ENCODE measurements at regions not wholly inside any gene's neighbourhood (a gene's known extent, or its start where the extent isn't known, plus 50 kb on each side); places are given as distances from the start of the nearest gene placed in this dataset.

DNA sequence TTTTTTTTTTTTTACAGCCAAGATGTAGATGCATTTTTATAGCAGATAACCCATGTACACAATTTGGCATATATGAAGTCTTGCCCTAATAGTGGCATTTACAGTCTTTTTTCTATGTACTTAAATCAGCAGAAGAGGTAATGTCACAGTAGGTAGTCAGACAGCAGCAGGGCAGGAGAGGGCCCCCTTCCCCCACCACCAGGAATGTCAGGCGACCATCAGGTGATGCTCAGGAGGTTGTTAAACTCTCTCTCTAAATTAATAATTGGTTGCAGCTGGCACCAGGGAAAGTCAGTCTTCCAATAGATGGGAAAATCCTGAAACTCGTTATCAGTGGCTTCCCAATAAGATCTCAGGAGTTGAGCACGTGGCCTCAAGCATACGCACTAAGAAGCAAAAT lies 188.0 kb upstream of the ADGRB3 start:
- Histone ChIP-seq H3K27me3 (no peaks in the 10 kb centered on the region), H3K4me3 (no peak overlapping the region), H3K27ac (no peak overlapping the region), H3K4me1 (no peaks in the 10 kb centered on the region), H3K9me3 (no peaks in the 10 kb centered on the region), H3K36me3 (no peaks in the 10 kb centered on the region)
- in situ Hi-C loops (cut with MboI; ENCODE audit: low pct_ligation_motif_present in 1 of 4, low pct_unique_long_range_greater_than_20kb in 1 of 4, low sequenced_read_pairs in 3 of 4) = no loop called here
- intact Hi-C loops (cut with DNase I; ENCODE audit: low total_unique reads) = no loop called here
- 75 to 83% methylated on average over 3 to 4 of the region's 4 CpGs for WGBS, 2 donors (ENCODE audit: low coverage in 1 of 2)
- no peak for DNase-seq
- TF ChIP-seq POLR2A (IDR thresholded peaks at IDR 0.05) = no peak
- TF ChIP-seq POLR2AphosphoS5 (IDR thresholded peaks at IDR 0.05) = no peak
- TF ChIP-seq EP300 (IDR thresholded peaks at IDR 0.05; ENCODE audit: low read depth) = no peak
- TF ChIP-seq, protein P1, sequence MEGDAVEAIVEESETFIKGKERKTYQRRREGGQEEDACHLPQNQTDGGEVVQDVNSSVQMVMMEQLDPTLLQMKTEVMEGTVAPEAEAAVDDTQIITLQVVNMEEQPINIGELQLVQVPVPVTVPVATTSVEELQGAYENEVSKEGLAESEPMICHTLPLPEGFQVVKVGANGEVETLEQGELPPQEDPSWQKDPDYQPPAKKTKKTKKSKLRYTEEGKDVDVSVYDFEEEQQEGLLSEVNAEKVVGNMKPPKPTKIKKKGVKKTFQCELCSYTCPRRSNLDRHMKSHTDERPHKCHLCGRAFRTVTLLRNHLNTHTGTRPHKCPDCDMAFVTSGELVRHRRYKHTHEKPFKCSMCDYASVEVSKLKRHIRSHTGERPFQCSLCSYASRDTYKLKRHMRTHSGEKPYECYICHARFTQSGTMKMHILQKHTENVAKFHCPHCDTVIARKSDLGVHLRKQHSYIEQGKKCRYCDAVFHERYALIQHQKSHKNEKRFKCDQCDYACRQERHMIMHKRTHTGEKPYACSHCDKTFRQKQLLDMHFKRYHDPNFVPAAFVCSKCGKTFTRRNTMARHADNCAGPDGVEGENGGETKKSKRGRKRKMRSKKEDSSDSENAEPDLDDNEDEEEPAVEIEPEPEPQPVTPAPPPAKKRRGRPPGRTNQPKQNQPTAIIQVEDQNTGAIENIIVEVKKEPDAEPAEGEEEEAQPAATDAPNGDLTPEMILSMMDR (IDR thresholded peaks at IDR 0.05) = no peak

DNA sequence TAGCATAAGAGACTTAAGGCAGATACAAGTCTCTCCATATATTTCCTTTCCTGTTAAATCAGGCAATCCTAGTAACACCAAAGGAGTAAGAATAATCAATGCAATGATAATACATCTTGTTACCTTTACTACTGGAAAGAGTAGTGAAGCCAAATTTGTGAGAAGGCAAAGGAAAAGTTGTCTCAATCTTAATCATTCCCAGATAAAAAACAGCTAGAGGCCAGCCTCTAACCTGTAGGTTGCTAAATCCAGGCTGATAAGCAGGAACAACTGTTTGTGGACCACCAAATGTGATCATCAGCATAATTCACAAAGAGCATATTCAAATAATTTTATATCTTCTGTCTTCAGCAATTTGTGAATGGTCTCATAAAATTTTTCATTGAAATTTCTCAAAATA lies 189.2 kb upstream of the ADGRB3 start:
- H3K27ac ChIP-seq = no peak overlapping the region
- no peaks in the 10 kb centered on the region for H3K9me3 ChIP-seq
- no peaks in the 10 kb centered on the region for H3K4me1 ChIP-seq
- intact Hi-C loops (cut with DNase I; ENCODE audit: low total_unique reads) (no loop called here), in situ Hi-C loops (cut with MboI; ENCODE audit: low pct_ligation_motif_present in 1 of 4, low pct_unique_long_range_greater_than_20kb in 1 of 4, low sequenced_read_pairs in 3 of 4) (no loop called here)
- H3K27me3 ChIP-seq = no peaks in the 10 kb centered on the region
- TF ChIP-seq POLR2AphosphoS5 (IDR thresholded peaks at IDR 0.05) = no peak
- TF ChIP-seq, protein P1 (IDR thresholded peaks at IDR 0.05) = no peak
- TF ChIP-seq EP300 (IDR thresholded peaks at IDR 0.05; ENCODE audit: low read depth) = no peak
- no peak for TF ChIP-seq POLR2A (IDR thresholded peaks at IDR 0.05)
- H3K36me3 ChIP-seq = no peaks in the 10 kb centered on the region
- no peak overlapping the region for H3K4me3 ChIP-seq
- no peak for DNase-seq

DNA sequence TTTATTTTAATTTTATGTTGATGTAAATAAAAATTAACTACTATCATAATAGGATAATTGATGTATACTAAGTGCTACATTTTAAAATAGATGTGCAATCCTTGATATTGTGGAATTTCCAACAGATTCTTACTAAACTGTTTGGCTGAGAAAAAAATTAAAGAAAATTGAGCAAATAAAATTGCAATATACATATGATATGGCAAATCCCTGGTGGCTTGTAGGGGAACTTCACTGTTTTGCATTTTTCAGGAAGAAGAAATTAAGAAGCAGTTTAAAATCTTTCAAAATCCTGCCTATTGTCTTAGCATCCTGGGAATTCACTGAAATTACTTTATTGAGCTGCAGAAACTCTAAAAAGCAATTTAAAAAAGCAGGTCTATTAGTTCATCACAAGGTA lies 191.4 kb upstream of the ADGRB3 start:
- no peak for DNase-seq
- Histone ChIP-seq H3K4me1 (no peaks in the 10 kb centered on the region), H3K4me3 (no peak overlapping the region), H3K27ac (no peak overlapping the region), H3K27me3 (no peaks in the 10 kb centered on the region), H3K9me3 (no peaks in the 10 kb centered on the region), H3K36me3 (no peaks in the 10 kb centered on the region)
- intact Hi-C loops (cut with DNase I; ENCODE audit: low total_unique reads) (no loop called here), in situ Hi-C loops (cut with MboI; ENCODE audit: low pct_ligation_motif_present in 1 of 4, low pct_unique_long_range_greater_than_20kb in 1 of 4, low sequenced_read_pairs in 3 of 4) (no loop called here)
- TF ChIP-seq, protein P1 (IDR thresholded peaks at IDR 0.05) = no peak
- TF ChIP-seq EP300 (IDR thresholded peaks at IDR 0.05; ENCODE audit: low read depth) (no peak), POLR2AphosphoS5 (IDR thresholded peaks at IDR 0.05) (no peak), POLR2A (IDR thresholded peaks at IDR 0.05) (no peak)

DNA sequence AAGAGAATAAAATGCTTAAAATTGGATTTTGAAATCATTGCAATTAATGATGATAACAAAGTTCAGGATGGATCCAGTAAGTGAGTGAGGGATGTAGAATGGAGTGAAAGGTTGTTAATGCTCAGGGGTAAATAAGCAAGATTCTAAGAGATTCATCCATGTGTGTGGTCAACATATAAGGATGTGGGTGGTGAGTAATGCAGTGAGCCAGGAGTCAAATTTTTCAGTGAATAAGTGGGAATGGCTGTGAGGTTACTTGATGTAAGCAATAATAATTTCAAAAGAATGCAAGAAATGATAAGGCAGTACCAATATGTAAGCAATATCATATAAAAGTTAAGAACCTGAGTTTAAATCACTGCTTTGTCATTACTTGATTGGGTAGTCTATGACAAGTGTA lies 207.5 kb upstream of the ADGRB3 start:
- in situ Hi-C loops (cut with MboI; ENCODE audit: low pct_ligation_motif_present in 1 of 4, low pct_unique_long_range_greater_than_20kb in 1 of 4, low sequenced_read_pairs in 3 of 4) = no loop called here

More for the DNA sequence above, 207.5 kb upstream of the ADGRB3 start:
- DNase-seq = no peak
- no peaks in the 10 kb centered on the region for H3K4me1 ChIP-seq
- H3K36me3 ChIP-seq = no peaks in the 10 kb centered on the region
- peaks cover 0 to 6% of the 10 kb centered on the region in 2 donors for H3K9me3 ChIP-seq
- intact Hi-C loops (cut with DNase I; ENCODE audit: low total_unique reads) = no loop called here
- no peaks in the 10 kb centered on the region for H3K27me3 ChIP-seq
- no peak overlapping the region for H3K4me3 ChIP-seq
- TF ChIP-seq POLR2A (IDR thresholded peaks at IDR 0.05) (no peak), EP300 (IDR thresholded peaks at IDR 0.05; ENCODE audit: low read depth) (no peak), POLR2AphosphoS5 (IDR thresholded peaks at IDR 0.05) (no peak)
- TF ChIP-seq, protein P1 (IDR thresholded peaks at IDR 0.05) = no peak
- no peak overlapping the region for H3K27ac ChIP-seq
